ENCODE measurements at regions not wholly inside any gene's neighbourhood (a gene's known extent, or its start where the extent isn't known, plus 50 kb on each side); places are given as distances from the start of the nearest gene placed in this dataset.

DNA sequence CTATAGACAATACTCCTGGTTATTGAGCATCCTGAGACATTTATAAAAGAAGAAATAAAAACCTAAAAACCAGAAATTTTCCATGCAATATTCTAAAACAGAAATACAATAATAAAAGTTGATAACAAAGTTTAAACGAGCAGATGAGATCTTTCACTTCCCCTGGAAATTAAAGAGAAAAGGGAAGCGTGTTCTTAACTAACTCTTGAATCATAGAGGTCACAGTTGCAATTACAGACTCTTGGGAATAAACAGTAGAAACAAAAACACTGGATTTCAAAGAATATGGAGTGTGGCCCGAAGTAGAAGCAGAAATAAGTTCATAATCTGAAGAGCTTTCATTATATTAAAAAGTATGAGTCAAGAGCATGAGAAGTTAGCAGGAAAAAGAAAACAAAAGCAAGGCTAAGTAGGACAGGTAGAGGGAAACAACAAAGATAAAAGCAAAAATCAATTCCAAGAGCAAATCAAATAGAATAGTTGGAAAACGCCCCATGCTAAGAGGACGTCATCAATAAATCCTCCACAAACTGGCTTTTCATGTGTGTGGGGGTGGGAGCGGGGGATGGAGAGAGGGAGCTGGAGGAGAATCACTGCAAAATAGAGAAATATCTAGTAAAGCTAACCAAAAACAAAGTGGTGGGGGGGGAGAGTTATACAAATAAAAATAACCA is 55.2 kb upstream of the C10orf71 start:
- H3K27ac ChIP-seq (ENCODE audit: insufficient read depth, low read length) = no peak overlapping the region
- no peak overlapping the region for H2AK9ac ChIP-seq (replicated peaks; ENCODE audit: low read depth, low read length, poor library complexity)
- H2AFZ ChIP-seq (replicated peaks; ENCODE audit: low read length, poor library complexity) = no peak overlapping the region
- H2BK120ac ChIP-seq (ENCODE audit: low read depth, low read length) = no peak overlapping the region
- in situ Hi-C loops (cut with MboI; ENCODE audit: low sequenced_read_pairs) (no loop called here), intact Hi-C loops (cut with micrococcal nuclease) (no loop called here), dilution Hi-C loops (cut with HindIII; ENCODE audit: low sequenced_read_pairs, unreplicated experiment) (no loop called here)
- ChIA-PET POLR2A (ENCODE audit: unreplicated experiment) (no interaction called here), CTCF (no interaction called here)
- no peaks in the 10 kb centered on the region for H4K20me1 ChIP-seq (ENCODE audit: insufficient read depth, low read length)
- H2BK15ac ChIP-seq (ENCODE audit: low read depth, low read length) = no peak overlapping the region
- H3K4ac ChIP-seq (ENCODE audit: low read depth, low read length) = no peak overlapping the region
- ATAC-seq (ENCODE audit: low read depth) = no peak
- no TSS peak for BruUV-seq (replicated peaks)
- WGBS, 2 experiments (ENCODE audit: extremely low coverage in 2 of 2, insufficient read length in 1 of 2) = no CpG with 5 or more reads among the region's 6 CpGs
- no peak overlapping the region for H2BK20ac ChIP-seq (ENCODE audit: low read depth, low read length)
- H3K9ac ChIP-seq (ENCODE audit: low read depth, low read length) = no peak overlapping the region
- no peak overlapping the region for H4K91ac ChIP-seq (ENCODE audit: insufficient read depth, low read depth, low read length)
- no peak overlapping the region for H3K4me2 ChIP-seq (ENCODE audit: low read depth, low read length)
- no peaks in the 10 kb centered on the region for H3K9me1 ChIP-seq (ENCODE audit: insufficient read depth, low read length)
- no peak overlapping the region for H4K8ac ChIP-seq (ENCODE audit: low read depth in 2 of 2, low read length in 2 of 2)
- no peak overlapping the region for H3K56ac ChIP-seq (ENCODE audit: extremely low read depth, insufficient read depth, low read length)
- H3K27me3 ChIP-seq (ENCODE audit: control insufficient read depth, insufficient read depth, low read length) = peaks cover 16% of the 10 kb centered on the region
- no peak overlapping the region for H4K5ac ChIP-seq (ENCODE audit: low read depth, low read length)
- H3K14ac ChIP-seq (replicated peaks; ENCODE audit: low read depth, low read length) = no peak overlapping the region
- H3K4me1 ChIP-seq (ENCODE audit: control insufficient read depth, insufficient read depth, low read length) = no peaks in the 10 kb centered on the region
- DNase-seq = no peak
- no peaks in the 10 kb centered on the region for H3K9me3 ChIP-seq (ENCODE audit: control insufficient read depth, insufficient read depth, low read length)
- H3K23ac ChIP-seq (ENCODE audit: low read depth, low read length) = no peak overlapping the region
- H2BK5ac ChIP-seq (ENCODE audit: low read depth, low read length, poor library complexity, severe bottlenecking) = no peak overlapping the region
- no peak overlapping the region for H3K18ac ChIP-seq (ENCODE audit: low read depth, low read length)
- H3K4me3 ChIP-seq (ENCODE audit: insufficient read depth, low read depth, low read length) = no peak overlapping the region
- no peak for TF ChIP-seq FOS (IDR thresholded peaks at IDR 0.05; ENCODE audit: low read depth, low read length)
- no peak for TF ChIP-seq CHD1 (IDR thresholded peaks at IDR 0.05; ENCODE audit: low read depth, low read length)
- TF ChIP-seq, protein P1, sequence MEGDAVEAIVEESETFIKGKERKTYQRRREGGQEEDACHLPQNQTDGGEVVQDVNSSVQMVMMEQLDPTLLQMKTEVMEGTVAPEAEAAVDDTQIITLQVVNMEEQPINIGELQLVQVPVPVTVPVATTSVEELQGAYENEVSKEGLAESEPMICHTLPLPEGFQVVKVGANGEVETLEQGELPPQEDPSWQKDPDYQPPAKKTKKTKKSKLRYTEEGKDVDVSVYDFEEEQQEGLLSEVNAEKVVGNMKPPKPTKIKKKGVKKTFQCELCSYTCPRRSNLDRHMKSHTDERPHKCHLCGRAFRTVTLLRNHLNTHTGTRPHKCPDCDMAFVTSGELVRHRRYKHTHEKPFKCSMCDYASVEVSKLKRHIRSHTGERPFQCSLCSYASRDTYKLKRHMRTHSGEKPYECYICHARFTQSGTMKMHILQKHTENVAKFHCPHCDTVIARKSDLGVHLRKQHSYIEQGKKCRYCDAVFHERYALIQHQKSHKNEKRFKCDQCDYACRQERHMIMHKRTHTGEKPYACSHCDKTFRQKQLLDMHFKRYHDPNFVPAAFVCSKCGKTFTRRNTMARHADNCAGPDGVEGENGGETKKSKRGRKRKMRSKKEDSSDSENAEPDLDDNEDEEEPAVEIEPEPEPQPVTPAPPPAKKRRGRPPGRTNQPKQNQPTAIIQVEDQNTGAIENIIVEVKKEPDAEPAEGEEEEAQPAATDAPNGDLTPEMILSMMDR (conservative IDR thresholded peaks at IDR 0.05; ENCODE audit: low read depth, low read length) = no peak
- TF ChIP-seq, protein P2, sequence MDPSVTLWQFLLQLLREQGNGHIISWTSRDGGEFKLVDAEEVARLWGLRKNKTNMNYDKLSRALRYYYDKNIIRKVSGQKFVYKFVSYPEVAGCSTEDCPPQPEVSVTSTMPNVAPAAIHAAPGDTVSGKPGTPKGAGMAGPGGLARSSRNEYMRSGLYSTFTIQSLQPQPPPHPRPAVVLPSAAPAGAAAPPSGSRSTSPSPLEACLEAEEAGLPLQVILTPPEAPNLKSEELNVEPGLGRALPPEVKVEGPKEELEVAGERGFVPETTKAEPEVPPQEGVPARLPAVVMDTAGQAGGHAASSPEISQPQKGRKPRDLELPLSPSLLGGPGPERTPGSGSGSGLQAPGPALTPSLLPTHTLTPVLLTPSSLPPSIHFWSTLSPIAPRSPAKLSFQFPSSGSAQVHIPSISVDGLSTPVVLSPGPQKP (IDR thresholded peaks at IDR 0.05; ENCODE audit: borderline replicate concordance, low read depth, low read length) = no peak
- TF ChIP-seq MAFK (IDR thresholded peaks at IDR 0.05; ENCODE audit: low read depth, low read length) = no peak
- TF ChIP-seq RAD21 (IDR thresholded peaks at IDR 0.05; ENCODE audit: low read length) = no peak
- no peak for TF ChIP-seq SMC3 (IDR thresholded peaks at IDR 0.05; ENCODE audit: low read depth, low read length)
- TF ChIP-seq POLR2A (IDR thresholded peaks at IDR 0.05; ENCODE audit: low read depth, low read length) = no peak
- no peak for TF ChIP-seq MXI1 (IDR thresholded peaks at IDR 0.05; ENCODE audit: borderline replicate concordance, low read depth, low read length)
- no peak for TF ChIP-seq NFE2L2 (IDR thresholded peaks at IDR 0.05; ENCODE audit: low read depth, low read length)
- no peak for TF ChIP-seq MAZ (IDR thresholded peaks at IDR 0.05; ENCODE audit: borderline replicate concordance, low read depth, low read length)
- TF ChIP-seq, protein P3, sequence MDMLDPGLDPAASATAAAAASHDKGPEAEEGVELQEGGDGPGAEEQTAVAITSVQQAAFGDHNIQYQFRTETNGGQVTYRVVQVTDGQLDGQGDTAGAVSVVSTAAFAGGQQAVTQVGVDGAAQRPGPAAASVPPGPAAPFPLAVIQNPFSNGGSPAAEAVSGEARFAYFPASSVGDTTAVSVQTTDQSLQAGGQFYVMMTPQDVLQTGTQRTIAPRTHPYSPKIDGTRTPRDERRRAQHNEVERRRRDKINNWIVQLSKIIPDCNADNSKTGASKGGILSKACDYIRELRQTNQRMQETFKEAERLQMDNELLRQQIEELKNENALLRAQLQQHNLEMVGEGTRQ (IDR thresholded peaks at IDR 0.05; ENCODE audit: low read depth, low read length) = no peak
- TF ChIP-seq CEBPB (IDR thresholded peaks at IDR 0.05; ENCODE audit: low read depth, low read length) = no peak
- TF ChIP-seq RFX5 (IDR thresholded peaks at IDR 0.05; ENCODE audit: low read depth, low read length) = no peak
- TF ChIP-seq BHLHE40 (IDR thresholded peaks at IDR 0.05; ENCODE audit: low read depth, low read length) = no peak
- TF ChIP-seq RCOR1 (IDR thresholded peaks at IDR 0.05; ENCODE audit: insufficient replicate concordance, low read length) = no peak
- no peaks in the 10 kb centered on the region for H3K79me1 ChIP-seq (ENCODE audit: low read depth in 1 of 2, low read length in 2 of 2)
- H3K36me3 ChIP-seq (ENCODE audit: control insufficient read depth, insufficient read depth, low read length) = no peaks in the 10 kb centered on the region
- no peak overlapping the region for H2AK5ac ChIP-seq (ENCODE audit: low read depth, low read length)
